GM23338 (cell line): ENCODE measurements at regions not wholly inside any gene's neighbourhood (a gene's known extent, or its start where the extent isn't known, plus 50 kb on each side); places are given as distances from the start of the nearest gene placed in this dataset.

Source experiments
- ATAC-seq: fragments of 200-7000 bp; cut with Tn5 transposase; 3 replicates; pipeline ENCODE4 v1.9.1; 2020
- DNase-seq: peaks from one replicate; pipeline ENCODE4 v3.0.0-alpha.2; 2015; ENCODE audit warnings: low spot score
- H2AFZ ChIP-seq: fragments of 200-600 bp; sonication (generic); 2 replicates; pipeline ENCODE4 v1.8.0; 2016; ENCODE audit warnings: antibody characterized with exemption, mild to moderate bottlenecking, moderate library complexity
- H3F3A ChIP-seq: fragments of 200-600 bp; sonication (generic); replicated peaks from 2 replicates; pipeline ENCODE4 v1.8.0; 2017; ENCODE audit warnings: antibody characterized with exemption, mixed run types, low read depth
- H3K27ac ChIP-seq: fragments of 200-600 bp; sonication (generic); 2 replicates; pipeline ENCODE4 v1.6.1; 2016; ENCODE audit warnings: low read depth
- H3K27me3 ChIP-seq: fragments of 200-600 bp; sonication (generic); 2 replicates; pipeline ENCODE4 v1.8.0; 2016; ENCODE audit warnings: mild to moderate bottlenecking, mixed run types, moderate library complexity; ENCODE audit not compliant: insufficient read depth
- H3K36me3 ChIP-seq: fragments of 200-600 bp; sonication (generic); 2 replicates; pipeline ENCODE4 v1.8.0; 2016; ENCODE audit warnings: mild to moderate bottlenecking; ENCODE audit not compliant: insufficient read depth
- H3K4me1 ChIP-seq: fragments of 200-600 bp; sonication (generic); 2 replicates; pipeline ENCODE4 v1.8.0; 2016; ENCODE audit warnings: mild to moderate bottlenecking, moderate library complexity; ENCODE audit not compliant: insufficient read depth
- H3K4me2 ChIP-seq: fragments of 200-600 bp; sonication (generic); 2 replicates; pipeline ENCODE4 v1.7.1; 2017; ENCODE audit warnings: mixed run types
- H3K4me3 ChIP-seq: fragments of 200-600 bp; sonication (generic); 2 replicates; pipeline ENCODE4 v1.6.1; 2016; ENCODE audit warnings: mixed run types
- H3K79me2 ChIP-seq: fragments of 200-600 bp; sonication (generic); replicated peaks from 2 replicates; pipeline ENCODE4 v1.8.0; 2017; ENCODE audit warnings: mild to moderate bottlenecking; ENCODE audit not compliant: insufficient read depth
- H3K9me2 ChIP-seq: fragments of 200-600 bp; sonication (generic); 2 replicates; pipeline ENCODE4 v1.8.0; 2017; ENCODE audit not compliant: insufficient read depth
- H4K20me1 ChIP-seq: fragments of 200-600 bp; sonication (generic); replicated peaks from 2 replicates; pipeline ENCODE4 v1.8.0; 2017; ENCODE audit warnings: mild to moderate bottlenecking; ENCODE audit not compliant: insufficient read depth
- H3K27ac Mint-ChIP-seq: 2 replicates; pipeline ENCODE4 v1.8.0; 2020; ENCODE audit warnings: inconsistent platforms, mild to moderate bottlenecking, moderate library complexity, mixed read lengths
- H3K27me3 Mint-ChIP-seq: 3 replicates; pipeline ENCODE4 v1.8.0; 2022; ENCODE audit warnings: low read depth, mild to moderate bottlenecking, moderate library complexity, mixed read lengths, inconsistent platforms; ENCODE audit not compliant: insufficient read depth, poor library complexity
- H3K36me3 Mint-ChIP-seq: 3 replicates; pipeline ENCODE4 v1.8.0; 2021; ENCODE audit warnings: low read depth, mild to moderate bottlenecking, inconsistent platforms, moderate library complexity, mixed read lengths
- H3K4me1 Mint-ChIP-seq: 3 replicates; pipeline ENCODE4 v1.8.0; 2020; ENCODE audit warnings: mild to moderate bottlenecking, inconsistent platforms, mixed read lengths
- H3K4me3 Mint-ChIP-seq: 3 replicates; pipeline ENCODE4 v1.8.0; 2021; ENCODE audit warnings: moderate library complexity, mild to moderate bottlenecking, inconsistent platforms, mixed read lengths
- H3K9me3 Mint-ChIP-seq: 3 replicates; pipeline ENCODE4 v1.8.0; 2020; ENCODE audit warnings: moderate library complexity, mild to moderate bottlenecking, inconsistent platforms, mixed read lengths
- EZH2 ChIP-seq: fragments of 200-600 bp; sonication (generic); IDR thresholded peaks from one replicate; pipeline ENCODE4 v1.8.0; 2017; ENCODE audit warnings: antibody characterized with exemption, mild to moderate bottlenecking, low read depth; ENCODE audit not compliant: unreplicated experiment
- JUNB ChIP-seq: IDR thresholded peaks from one replicate; pipeline ENCODE4 v1.6.1; 2016; ENCODE audit warnings: antibody characterized with exemption; ENCODE audit not compliant: unreplicated experiment
- POLR2AphosphoS5 ChIP-seq: IDR thresholded peaks from 2 replicates; pipeline ENCODE4 v1.6.1; 2016; ENCODE audit warnings: antibody characterized with exemption, low read depth
- STAT1 ChIP-seq: IDR thresholded peaks from one replicate; pipeline ENCODE4 v1.6.1; 2016; ENCODE audit warnings: antibody characterized with exemption; ENCODE audit not compliant: unreplicated experiment
- ZNF114 ChIP-seq: fragments of 250-450 bp; sonication (Bioruptor Pico); IDR thresholded peaks from 2 replicates; pipeline ENCODE4 v1.5.0; 2020; ENCODE audit warnings: mild to moderate bottlenecking, moderate library complexity
- TF ChIP-seq, protein P1 (sequence below), 2 experiments: fragments of 200-600 bp in 1 of 2; sonication (generic) in 1 of 2; conservative IDR thresholded peaks; 2 replicates each; pipeline versions ENCODE4 v1.5.1 to v1.6.1; 2016 to 2017; ENCODE audit warnings: antibody characterized with exemption in 2 of 2, low read depth in 2 of 2, mild to moderate bottlenecking in 2 of 2, moderate library complexity in 1 of 2
- TF ChIP-seq, protein P2 (sequence below): IDR thresholded peaks from 2 replicates; pipeline ENCODE4 v1.6.1; 2016; ENCODE audit warnings: antibody characterized with exemption
- TF ChIP-seq, protein P3 (sequence below): IDR thresholded peaks from one replicate; pipeline ENCODE4 v1.6.1; 2018; ENCODE audit warnings: antibody characterized with exemption; ENCODE audit not compliant: unreplicated experiment
- TF ChIP-seq, protein P4 (sequence below): fragments of 250-450 bp; sonication (Bioruptor Pico); IDR thresholded peaks from 2 replicates; pipeline ENCODE4 v1.5.0; 2020; ENCODE audit warnings: mild to moderate bottlenecking, moderate library complexity

DNA sequence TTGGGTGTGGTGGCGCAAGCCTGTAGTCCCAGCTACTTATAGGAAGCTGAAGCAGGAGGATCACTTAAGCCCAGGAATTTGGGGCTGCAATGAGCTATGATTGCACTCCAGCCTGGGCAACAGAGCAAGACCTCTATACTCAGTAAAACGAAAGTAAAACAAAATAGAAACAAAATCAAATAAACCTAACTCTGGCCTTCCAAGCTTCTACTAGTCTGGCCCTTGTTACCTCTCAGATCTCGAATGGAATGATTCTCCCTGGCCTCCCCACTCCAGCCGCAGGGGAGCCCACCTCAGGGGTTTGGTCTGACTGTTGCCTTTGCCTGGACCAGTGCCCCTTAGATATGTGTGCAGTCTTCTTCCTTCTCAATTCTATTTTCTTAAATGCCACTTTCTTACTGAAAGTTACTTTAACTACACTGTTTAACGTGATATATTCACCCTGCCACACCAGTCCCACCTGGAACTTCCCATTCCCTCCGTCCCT is 160.0 kb upstream of the GCFC2 start:
- peak; percentile 31 for DNase-seq
- H3K27me3 Mint-ChIP-seq: peaks cover 52% of the 10 kb centered on the region

More for the DNA sequence above, 160.0 kb upstream of the GCFC2 start:
- H3K79me2 ChIP-seq: no peaks in the 10 kb centered on the region
- peak; percentile 74 for ATAC-seq
- H3F3A ChIP-seq: no peaks in the 10 kb centered on the region
- no peak overlapping the region for H3K4me3 Mint-ChIP-seq
- no peak overlapping the region for H3K4me3 ChIP-seq
- H3K4me1 ChIP-seq: peaks cover 5% of the 10 kb centered on the region
- H3K4me1 Mint-ChIP-seq: peaks cover 6% of the 10 kb centered on the region; the same call in 2 of the 3 replicates
- TF ChIP-seq JUNB (no peak), STAT1 (no peak), POLR2AphosphoS5 (no peak), ZNF114 (CRISPR knock-in tag) (no peak), EZH2 (no peak)
- TF ChIP-seq, protein P1, sequence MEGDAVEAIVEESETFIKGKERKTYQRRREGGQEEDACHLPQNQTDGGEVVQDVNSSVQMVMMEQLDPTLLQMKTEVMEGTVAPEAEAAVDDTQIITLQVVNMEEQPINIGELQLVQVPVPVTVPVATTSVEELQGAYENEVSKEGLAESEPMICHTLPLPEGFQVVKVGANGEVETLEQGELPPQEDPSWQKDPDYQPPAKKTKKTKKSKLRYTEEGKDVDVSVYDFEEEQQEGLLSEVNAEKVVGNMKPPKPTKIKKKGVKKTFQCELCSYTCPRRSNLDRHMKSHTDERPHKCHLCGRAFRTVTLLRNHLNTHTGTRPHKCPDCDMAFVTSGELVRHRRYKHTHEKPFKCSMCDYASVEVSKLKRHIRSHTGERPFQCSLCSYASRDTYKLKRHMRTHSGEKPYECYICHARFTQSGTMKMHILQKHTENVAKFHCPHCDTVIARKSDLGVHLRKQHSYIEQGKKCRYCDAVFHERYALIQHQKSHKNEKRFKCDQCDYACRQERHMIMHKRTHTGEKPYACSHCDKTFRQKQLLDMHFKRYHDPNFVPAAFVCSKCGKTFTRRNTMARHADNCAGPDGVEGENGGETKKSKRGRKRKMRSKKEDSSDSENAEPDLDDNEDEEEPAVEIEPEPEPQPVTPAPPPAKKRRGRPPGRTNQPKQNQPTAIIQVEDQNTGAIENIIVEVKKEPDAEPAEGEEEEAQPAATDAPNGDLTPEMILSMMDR (conservative IDR thresholded peaks at IDR 0.05; ENCODE audit: low read depth in 2 of 2): no peak
- TF ChIP-seq, protein P2, sequence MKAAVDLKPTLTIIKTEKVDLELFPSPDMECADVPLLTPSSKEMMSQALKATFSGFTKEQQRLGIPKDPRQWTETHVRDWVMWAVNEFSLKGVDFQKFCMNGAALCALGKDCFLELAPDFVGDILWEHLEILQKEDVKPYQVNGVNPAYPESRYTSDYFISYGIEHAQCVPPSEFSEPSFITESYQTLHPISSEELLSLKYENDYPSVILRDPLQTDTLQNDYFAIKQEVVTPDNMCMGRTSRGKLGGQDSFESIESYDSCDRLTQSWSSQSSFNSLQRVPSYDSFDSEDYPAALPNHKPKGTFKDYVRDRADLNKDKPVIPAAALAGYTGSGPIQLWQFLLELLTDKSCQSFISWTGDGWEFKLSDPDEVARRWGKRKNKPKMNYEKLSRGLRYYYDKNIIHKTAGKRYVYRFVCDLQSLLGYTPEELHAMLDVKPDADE: no peak
- TF ChIP-seq, protein P3, sequence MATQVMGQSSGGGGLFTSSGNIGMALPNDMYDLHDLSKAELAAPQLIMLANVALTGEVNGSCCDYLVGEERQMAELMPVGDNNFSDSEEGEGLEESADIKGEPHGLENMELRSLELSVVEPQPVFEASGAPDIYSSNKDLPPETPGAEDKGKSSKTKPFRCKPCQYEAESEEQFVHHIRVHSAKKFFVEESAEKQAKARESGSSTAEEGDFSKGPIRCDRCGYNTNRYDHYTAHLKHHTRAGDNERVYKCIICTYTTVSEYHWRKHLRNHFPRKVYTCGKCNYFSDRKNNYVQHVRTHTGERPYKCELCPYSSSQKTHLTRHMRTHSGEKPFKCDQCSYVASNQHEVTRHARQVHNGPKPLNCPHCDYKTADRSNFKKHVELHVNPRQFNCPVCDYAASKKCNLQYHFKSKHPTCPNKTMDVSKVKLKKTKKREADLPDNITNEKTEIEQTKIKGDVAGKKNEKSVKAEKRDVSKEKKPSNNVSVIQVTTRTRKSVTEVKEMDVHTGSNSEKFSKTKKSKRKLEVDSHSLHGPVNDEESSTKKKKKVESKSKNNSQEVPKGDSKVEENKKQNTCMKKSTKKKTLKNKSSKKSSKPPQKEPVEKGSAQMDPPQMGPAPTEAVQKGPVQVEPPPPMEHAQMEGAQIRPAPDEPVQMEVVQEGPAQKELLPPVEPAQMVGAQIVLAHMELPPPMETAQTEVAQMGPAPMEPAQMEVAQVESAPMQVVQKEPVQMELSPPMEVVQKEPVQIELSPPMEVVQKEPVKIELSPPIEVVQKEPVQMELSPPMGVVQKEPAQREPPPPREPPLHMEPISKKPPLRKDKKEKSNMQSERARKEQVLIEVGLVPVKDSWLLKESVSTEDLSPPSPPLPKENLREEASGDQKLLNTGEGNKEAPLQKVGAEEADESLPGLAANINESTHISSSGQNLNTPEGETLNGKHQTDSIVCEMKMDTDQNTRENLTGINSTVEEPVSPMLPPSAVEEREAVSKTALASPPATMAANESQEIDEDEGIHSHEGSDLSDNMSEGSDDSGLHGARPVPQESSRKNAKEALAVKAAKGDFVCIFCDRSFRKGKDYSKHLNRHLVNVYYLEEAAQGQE: no peak
- TF ChIP-seq, protein P4, sequence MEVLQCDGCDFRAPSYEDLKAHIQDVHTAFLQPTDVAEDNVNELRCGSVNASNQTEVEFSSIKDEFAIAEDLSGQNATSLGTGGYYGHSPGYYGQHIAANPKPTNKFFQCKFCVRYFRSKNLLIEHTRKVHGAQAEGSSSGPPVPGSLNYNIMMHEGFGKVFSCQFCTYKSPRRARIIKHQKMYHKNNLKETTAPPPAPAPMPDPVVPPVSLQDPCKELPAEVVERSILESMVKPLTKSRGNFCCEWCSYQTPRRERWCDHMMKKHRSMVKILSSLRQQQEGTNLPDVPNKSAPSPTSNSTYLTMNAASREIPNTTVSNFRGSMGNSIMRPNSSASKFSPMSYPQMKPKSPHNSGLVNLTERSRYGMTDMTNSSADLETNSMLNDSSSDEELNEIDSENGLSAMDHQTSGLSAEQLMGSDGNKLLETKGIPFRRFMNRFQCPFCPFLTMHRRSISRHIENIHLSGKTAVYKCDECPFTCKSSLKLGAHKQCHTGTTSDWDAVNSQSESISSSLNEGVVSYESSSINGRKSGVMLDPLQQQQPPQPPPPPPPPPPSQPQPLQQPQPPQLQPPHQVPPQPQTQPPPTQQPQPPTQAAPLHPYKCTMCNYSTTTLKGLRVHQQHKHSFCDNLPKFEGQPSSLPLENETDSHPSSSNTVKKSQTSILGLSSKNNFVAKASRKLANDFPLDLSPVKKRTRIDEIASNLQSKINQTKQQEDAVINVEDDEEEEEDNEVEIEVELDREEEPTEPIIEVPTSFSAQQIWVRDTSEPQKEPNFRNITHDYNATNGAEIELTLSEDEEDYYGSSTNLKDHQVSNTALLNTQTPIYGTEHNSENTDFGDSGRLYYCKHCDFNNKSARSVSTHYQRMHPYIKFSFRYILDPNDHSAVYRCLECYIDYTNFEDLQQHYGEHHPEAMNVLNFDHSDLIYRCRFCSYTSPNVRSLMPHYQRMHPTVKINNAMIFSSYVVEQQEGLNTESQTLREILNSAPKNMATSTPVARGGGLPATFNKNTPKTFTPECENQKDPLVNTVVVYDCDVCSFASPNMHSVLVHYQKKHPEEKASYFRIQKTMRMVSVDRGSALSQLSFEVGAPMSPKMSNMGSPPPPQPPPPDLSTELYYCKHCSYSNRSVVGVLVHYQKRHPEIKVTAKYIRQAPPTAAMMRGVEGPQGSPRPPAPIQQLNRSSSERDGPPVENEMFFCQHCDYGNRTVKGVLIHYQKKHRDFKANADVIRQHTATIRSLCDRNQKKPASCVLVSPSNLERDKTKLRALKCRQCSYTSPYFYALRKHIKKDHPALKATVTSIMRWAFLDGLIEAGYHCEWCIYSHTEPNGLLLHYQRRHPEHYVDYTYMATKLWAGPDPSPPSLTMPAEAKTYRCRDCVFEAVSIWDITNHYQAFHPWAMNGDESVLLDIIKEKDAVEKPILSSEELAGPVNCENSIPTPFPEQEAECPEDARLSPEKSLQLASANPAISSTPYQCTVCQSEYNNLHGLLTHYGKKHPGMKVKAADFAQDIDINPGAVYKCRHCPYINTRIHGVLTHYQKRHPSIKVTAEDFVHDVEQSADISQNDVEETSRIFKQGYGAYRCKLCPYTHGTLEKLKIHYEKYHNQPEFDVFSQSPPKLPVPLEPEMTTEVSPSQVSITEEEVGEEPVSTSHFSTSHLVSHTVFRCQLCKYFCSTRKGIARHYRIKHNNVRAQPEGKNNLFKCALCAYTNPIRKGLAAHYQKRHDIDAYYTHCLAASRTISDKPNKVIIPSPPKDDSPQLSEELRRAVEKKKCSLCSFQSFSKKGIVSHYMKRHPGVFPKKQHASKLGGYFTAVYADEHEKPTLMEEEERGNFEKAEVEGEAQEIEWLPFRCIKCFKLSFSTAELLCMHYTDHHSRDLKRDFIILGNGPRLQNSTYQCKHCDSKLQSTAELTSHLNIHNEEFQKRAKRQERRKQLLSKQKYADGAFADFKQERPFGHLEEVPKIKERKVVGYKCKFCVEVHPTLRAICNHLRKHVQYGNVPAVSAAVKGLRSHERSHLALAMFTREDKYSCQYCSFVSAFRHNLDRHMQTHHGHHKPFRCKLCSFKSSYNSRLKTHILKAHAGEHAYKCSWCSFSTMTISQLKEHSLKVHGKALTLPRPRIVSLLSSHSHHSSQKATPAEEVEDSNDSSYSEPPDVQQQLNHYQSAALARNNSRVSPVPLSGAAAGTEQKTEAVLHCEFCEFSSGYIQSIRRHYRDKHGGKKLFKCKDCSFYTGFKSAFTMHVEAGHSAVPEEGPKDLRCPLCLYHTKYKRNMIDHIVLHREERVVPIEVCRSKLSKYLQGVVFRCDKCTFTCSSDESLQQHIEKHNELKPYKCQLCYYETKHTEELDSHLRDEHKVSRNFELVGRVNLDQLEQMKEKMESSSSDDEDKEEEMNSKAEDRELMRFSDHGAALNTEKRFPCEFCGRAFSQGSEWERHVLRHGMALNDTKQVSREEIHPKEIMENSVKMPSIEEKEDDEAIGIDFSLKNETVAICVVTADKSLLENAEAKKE (CRISPR knock-in tag): no peak
- no peak overlapping the region for H3K27ac Mint-ChIP-seq
- peaks cover 87% of the 10 kb centered on the region for H3K27me3 ChIP-seq
- peak overlapping the region; percentile 2 for H3K4me2 ChIP-seq
- H2AFZ ChIP-seq: no peak overlapping the region
- H3K36me3 ChIP-seq: no peaks in the 10 kb centered on the region
- peaks cover 3% of the 10 kb centered on the region; the same call in 1 of the 3 replicates for H3K9me3 Mint-ChIP-seq
- peaks cover 5% of the 10 kb centered on the region; the same call in 1 of the 2 replicates for H4K20me1 ChIP-seq
- H3K27ac ChIP-seq: no peak overlapping the region
- H3K9me2 ChIP-seq: no peaks in the 10 kb centered on the region
- H3K36me3 Mint-ChIP-seq: peaks cover 3% of the 10 kb centered on the region; the same call in 1 of the 3 replicates
